Breast epithelium (tissue), 3 donors: ENCODE measurements at regions not wholly inside any gene's neighbourhood (a gene's known extent, or its start where the extent isn't known, plus 50 kb on each side); places are given as distances from the start of the nearest gene placed in this dataset.

Experiments used
- POLR2A ChIP-seq: fragments of 450-650 bp; IDR thresholded peaks from one replicate; pipeline ENCODE4 v1.6.1; 2016; ENCODE audit warnings: antibody characterized with exemption, mild to moderate bottlenecking, moderate library complexity
- POLR2AphosphoS5 ChIP-seq, 3 donors: sonication (generic); formaldehyde crosslinking; IDR thresholded peaks; one replicate each; pipeline ENCODE4 v1.6.1; 2017; ENCODE audit warnings: antibody characterized with exemption in 3 of 3
- TF ChIP-seq, protein P1 (sequence below), 3 donors: fragments of 450-650 bp; IDR thresholded peaks; one replicate each; pipeline ENCODE4 v1.5.1; 2016 to 2017; ENCODE audit warnings: antibody characterized with exemption in 3 of 3, mild to moderate bottlenecking in 3 of 3, moderate library complexity in 3 of 3

DNA sequence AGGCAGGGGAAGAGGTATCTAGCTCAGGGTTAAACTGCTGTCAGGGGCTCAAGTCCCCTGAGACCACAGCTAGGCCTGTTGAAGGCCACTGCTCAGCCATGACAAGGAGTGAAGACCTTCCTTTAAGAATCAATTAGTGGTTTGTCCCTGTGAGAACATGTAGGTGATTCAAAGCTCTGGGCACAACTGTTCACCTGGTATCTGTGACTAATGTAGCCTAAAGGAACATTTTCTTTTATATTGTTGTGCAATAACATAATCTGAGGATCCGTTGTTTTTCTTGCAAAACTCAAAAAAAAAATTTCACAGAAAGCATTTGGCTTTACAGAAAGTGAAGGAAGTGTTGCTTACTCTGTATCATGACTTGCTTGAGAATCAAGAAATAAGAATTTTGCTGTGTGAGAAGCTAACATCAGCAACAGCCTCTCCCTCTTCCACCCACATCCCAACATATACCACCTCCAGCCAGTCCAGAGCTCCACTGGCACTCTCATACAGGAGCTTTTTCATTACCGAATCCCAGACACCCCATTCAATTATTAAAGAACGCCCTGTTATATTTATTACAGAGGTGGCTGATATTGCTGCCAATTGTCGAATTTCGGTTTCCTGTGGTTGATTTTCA is 807.0 kb downstream of the TLE4 start:
- TF ChIP-seq, protein P1, sequence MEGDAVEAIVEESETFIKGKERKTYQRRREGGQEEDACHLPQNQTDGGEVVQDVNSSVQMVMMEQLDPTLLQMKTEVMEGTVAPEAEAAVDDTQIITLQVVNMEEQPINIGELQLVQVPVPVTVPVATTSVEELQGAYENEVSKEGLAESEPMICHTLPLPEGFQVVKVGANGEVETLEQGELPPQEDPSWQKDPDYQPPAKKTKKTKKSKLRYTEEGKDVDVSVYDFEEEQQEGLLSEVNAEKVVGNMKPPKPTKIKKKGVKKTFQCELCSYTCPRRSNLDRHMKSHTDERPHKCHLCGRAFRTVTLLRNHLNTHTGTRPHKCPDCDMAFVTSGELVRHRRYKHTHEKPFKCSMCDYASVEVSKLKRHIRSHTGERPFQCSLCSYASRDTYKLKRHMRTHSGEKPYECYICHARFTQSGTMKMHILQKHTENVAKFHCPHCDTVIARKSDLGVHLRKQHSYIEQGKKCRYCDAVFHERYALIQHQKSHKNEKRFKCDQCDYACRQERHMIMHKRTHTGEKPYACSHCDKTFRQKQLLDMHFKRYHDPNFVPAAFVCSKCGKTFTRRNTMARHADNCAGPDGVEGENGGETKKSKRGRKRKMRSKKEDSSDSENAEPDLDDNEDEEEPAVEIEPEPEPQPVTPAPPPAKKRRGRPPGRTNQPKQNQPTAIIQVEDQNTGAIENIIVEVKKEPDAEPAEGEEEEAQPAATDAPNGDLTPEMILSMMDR (IDR thresholded peaks at IDR 0.05): no peak
- no peak for TF ChIP-seq POLR2A
- TF ChIP-seq POLR2AphosphoS5 (IDR thresholded peaks at IDR 0.05): no peak
